MM.1S (cell line): ENCODE measurements at regions not wholly inside any gene's neighbourhood (a gene's known extent, or its start where the extent isn't known, plus 50 kb on each side); places are given as distances from the start of the nearest gene placed in this dataset.

Source experiments
- DNase-seq: peaks from one replicate; pipeline ENCODE4 v3.0.0-alpha.2; 2015
- H2AFZ ChIP-seq: fragments of 300-600 bp; sonication (generic); 2 replicates; pipeline ENCODE4 v1.6.0; 2016; ENCODE audit warnings: antibody characterized with exemption, low read length
- H3F3A ChIP-seq: fragments of 300-600 bp; sonication (generic); 2 replicates; pipeline ENCODE4 v1.6.1; 2016; ENCODE audit warnings: mild to moderate bottlenecking, antibody characterized with exemption, low read length, moderate library complexity, mixed read lengths; ENCODE audit not compliant: insufficient read depth
- H3K27ac ChIP-seq: fragments of 300-600 bp; sonication (generic); 2 replicates; pipeline ENCODE4 v1.5.1; 2016; ENCODE audit warnings: mild to moderate bottlenecking, low read length
- H3K27me3 ChIP-seq: fragments of 300-600 bp; sonication (generic); replicated peaks from 2 replicates; pipeline ENCODE4 v1.6.0; 2016; ENCODE audit warnings: low read length; ENCODE audit not compliant: insufficient read depth
- H3K36me3 ChIP-seq: fragments of 300-600 bp; sonication (generic); replicated peaks from 2 replicates; pipeline ENCODE4 v1.6.1; 2016; ENCODE audit warnings: mild to moderate bottlenecking, low read length, mixed read lengths; ENCODE audit not compliant: insufficient read depth
- H3K4me1 ChIP-seq: fragments of 300-600 bp; sonication (generic); 2 replicates; pipeline ENCODE4 v1.6.1; 2016; ENCODE audit warnings: low read length, mixed read lengths
- H3K4me2 ChIP-seq: fragments of 300-600 bp; sonication (generic); 2 replicates; pipeline ENCODE4 v1.6.0; 2016; ENCODE audit warnings: low read depth, low read length
- H3K4me3 ChIP-seq: fragments of 300-600 bp; sonication (generic); 2 replicates; pipeline ENCODE4 v1.5.1; 2016; ENCODE audit warnings: low read length, mixed read lengths
- H3K79me2 ChIP-seq: fragments of 300-600 bp; sonication (generic); 2 replicates; pipeline ENCODE4 v1.6.1; 2016; ENCODE audit warnings: mixed run types, low read length, mixed read lengths
- H3K9ac ChIP-seq: fragments of 300-600 bp; sonication (generic); 2 replicates; pipeline ENCODE4 v1.6.1; 2016; ENCODE audit warnings: low read length, mixed read lengths
- H3K9me2 ChIP-seq: fragments of 300-600 bp; sonication (generic); replicated peaks from 2 replicates; pipeline ENCODE4 v1.6.1; 2016; ENCODE audit warnings: mild to moderate bottlenecking, low read length, mixed read lengths; ENCODE audit not compliant: insufficient read depth
- H3K9me3 ChIP-seq: fragments of 300-600 bp; sonication (generic); replicated peaks from 2 replicates; pipeline ENCODE4 v1.6.1; 2016; ENCODE audit warnings: mild to moderate bottlenecking, low read length, mixed read lengths; ENCODE audit not compliant: insufficient read depth
- H4K20me1 ChIP-seq: fragments of 300-600 bp; sonication (generic); 2 replicates; pipeline ENCODE4 v1.6.1; 2016; ENCODE audit warnings: mild to moderate bottlenecking, low read length, moderate library complexity, mixed read lengths; ENCODE audit not compliant: insufficient read depth
- CTCF ChIP-seq: fragments of 300-600 bp; sonication (generic); IDR thresholded peaks from 2 replicates; pipeline ENCODE4 v1.5.1; 2016; ENCODE audit warnings: antibody characterized with exemption, low read length, mixed read lengths
- EZH2 ChIP-seq: fragments of 300-600 bp; sonication (generic); optimal IDR thresholded peaks from 2 replicates; pipeline ENCODE3; 2017; ENCODE audit warnings: low read depth, mild to moderate bottlenecking, antibody characterized with exemption, low read length, mixed read lengths
- EZH2phosphoT487 ChIP-seq: fragments of 300-600 bp; sonication (generic); IDR thresholded peaks from 2 replicates; pipeline ENCODE4 v1.6.1; 2018; ENCODE audit warnings: antibody characterized with exemption, low read length

- Histone ChIP-seq H3K4me1 (no peaks in the 10 kb centered on the region), H3K79me2 (no peaks in the 10 kb centered on the region), H3K27ac (no peak overlapping the region), H3K4me2 (no peak overlapping the region), H3K27me3 (no peaks in the 10 kb centered on the region), H3K36me3 (no peaks in the 10 kb centered on the region), H2AFZ (no peak overlapping the region), H4K20me1 (no peaks in the 10 kb centered on the region), H3K9me3 (no peaks in the 10 kb centered on the region), H3K4me3 (no peak overlapping the region), H3K9ac (no peak overlapping the region), H3F3A (no peaks in the 10 kb centered on the region), H3K9me2 (no peaks in the 10 kb centered on the region)
- TF ChIP-seq EZH2phosphoT487 (no peak), CTCF (no peak), EZH2 (no peak)
- DNase-seq: no peak
These were observed 140.2 kb downstream of the HSD17B3 start for GRCh38 chr9:96161819-96162218.

- Histone ChIP-seq H3K4me1 (no peaks in the 10 kb centered on the region), H3K9me2 (no peaks in the 10 kb centered on the region), H3K9ac (no peak overlapping the region), H3K27ac (no peak overlapping the region), H3K27me3 (no peaks in the 10 kb centered on the region), H3F3A (no peaks in the 10 kb centered on the region), H4K20me1 (no peaks in the 10 kb centered on the region), H3K79me2 (no peaks in the 10 kb centered on the region), H3K4me2 (no peak overlapping the region), H2AFZ (no peak overlapping the region), H3K36me3 (no peaks in the 10 kb centered on the region), H3K4me3 (no peak overlapping the region), H3K9me3 (no peaks in the 10 kb centered on the region)
- no peak for DNase-seq
- TF ChIP-seq CTCF (no peak), EZH2phosphoT487 (no peak), EZH2 (no peak)
These were observed 141.1 kb downstream of the HSD17B3 start for GRCh38 chr9:96160866-96161265.

- H3K79me2 ChIP-seq: no peaks in the 10 kb centered on the region
- DNase-seq: no peak
- no peaks in the 10 kb centered on the region for H3F3A ChIP-seq
- H3K9ac ChIP-seq: no peak overlapping the region
- H2AFZ ChIP-seq: no peak overlapping the region
- no peaks in the 10 kb centered on the region for H3K9me2 ChIP-seq
- H3K27me3 ChIP-seq: no peaks in the 10 kb centered on the region
- no peaks in the 10 kb centered on the region for H3K9me3 ChIP-seq
- no peaks in the 10 kb centered on the region for H4K20me1 ChIP-seq
- no peak overlapping the region for H3K4me3 ChIP-seq
- no peak overlapping the region for H3K4me2 ChIP-seq
- TF ChIP-seq EZH2phosphoT487 (no peak), EZH2 (no peak), CTCF (no peak)
- no peak overlapping the region for H3K27ac ChIP-seq
- H3K36me3 ChIP-seq: no peaks in the 10 kb centered on the region
- no peaks in the 10 kb centered on the region for H3K4me1 ChIP-seq
These were observed 141.8 kb downstream of the HSD17B3 start for GRCh38 chr9:96160168-96160567.
